Breast epithelium (tissue), 4 donors: ENCODE measurements at regions not wholly inside any gene's neighbourhood (a gene's known extent, or its start where the extent isn't known, plus 50 kb on each side); places are given as distances from the start of the nearest gene placed in this dataset.

ENCODE experiments used
- DNase-seq, 2 donors: peaks; one replicate each; pipeline ENCODE4 v3.0.0-alpha.2; 2019; ENCODE audit warnings: low spot score in 2 of 2
- H3K27ac ChIP-seq, 2 donors: fragments of 200-600 bp; sonication (generic) in 1 of 2; one replicate each; pipeline ENCODE4 v1.5.1; 2016 to 2019; ENCODE audit warnings: mild to moderate bottlenecking in 1 of 2
- H3K27me3 ChIP-seq, 2 donors: fragments of 200-600 bp; sonication (generic) in 1 of 2; one replicate each; pipeline versions ENCODE4 v1.5.1 to v1.6.0; 2017 to 2019; ENCODE audit warnings: control low read depth in 1 of 2, mild to moderate bottlenecking in 1 of 2
- H3K36me3 ChIP-seq: fragments of 200-600 bp; one replicate; pipeline ENCODE4 v1.5.1; 2019
- H3K4me1 ChIP-seq, 2 donors: fragments of 200-600 bp; sonication (generic); one replicate each; pipeline ENCODE4 v1.5.1; 2016 to 2019; ENCODE audit warnings: control low read depth in 1 of 2
- H3K4me3 ChIP-seq, 3 donors: fragments of 200-600 bp; sonication (generic); 1 replicate in 2 of 3; 2 replicates in 1 of 3; pipeline ENCODE4 v1.5.1; 2016 to 2019; ENCODE audit warnings: mild to moderate bottlenecking in 3 of 3, moderate library complexity in 2 of 3
- H3K9me3 ChIP-seq, 2 donors: fragments of 200-600 bp; sonication (generic) in 1 of 2; one replicate each; pipeline ENCODE4 v1.5.1; 2016 to 2019; ENCODE audit warnings: control low read depth in 1 of 2
- CTCF ChIP-seq, 3 donors: fragments of 450-650 bp; IDR thresholded peaks; one replicate each; pipeline ENCODE4 v1.5.1; 2016 to 2017; ENCODE audit warnings: antibody characterized with exemption in 3 of 3, mild to moderate bottlenecking in 3 of 3, moderate library complexity in 3 of 3
- POLR2A ChIP-seq: fragments of 450-650 bp; IDR thresholded peaks from one replicate; pipeline ENCODE4 v1.6.1; 2016; ENCODE audit warnings: antibody characterized with exemption, mild to moderate bottlenecking, moderate library complexity
- POLR2AphosphoS5 ChIP-seq, 3 donors: sonication (generic); formaldehyde crosslinking; IDR thresholded peaks; one replicate each; pipeline ENCODE4 v1.6.1; 2017; ENCODE audit warnings: antibody characterized with exemption in 3 of 3
- intact Hi-C: fragments of 100-400 bp; cut with DNase I; formaldehyde crosslinking; loops from one replicate; pipeline ENCODE4 v1.15.1; 2023; ENCODE audit warnings: low total_unique reads

GRCh38 chr13:78410164-78410563, 193.2 kb downstream of the POU4F1 start:
- no peak for DNase-seq
- TF ChIP-seq POLR2AphosphoS5 (IDR thresholded peaks at IDR 0.05) (no peak), CTCF (IDR thresholded peaks at IDR 0.05) (no peak), POLR2A (no peak)
- Histone ChIP-seq H3K4me1 (no peaks in the 10 kb centered on the region), H3K36me3 (no peaks in the 10 kb centered on the region), H3K4me3 (no peak overlapping the region), H3K9me3 (no peaks in the 10 kb centered on the region), H3K27ac (no peak overlapping the region), H3K27me3 (no peaks in the 10 kb centered on the region)
- intact Hi-C loops: no loop called here

GRCh38 chr13:78409172-78409571, 194.2 kb downstream of the POU4F1 start:
- intact Hi-C loops: no loop called here

GRCh38 chr13:78404846-78405360, 198.4 kb downstream of the POU4F1 start:
- no peak overlapping the region for H3K27ac ChIP-seq
- intact Hi-C loops: no loop called here

More at GRCh38 chr13:78409172-78409571, 194.2 kb downstream of the POU4F1 start:
- TF ChIP-seq POLR2AphosphoS5 (IDR thresholded peaks at IDR 0.05) (no peak), CTCF (IDR thresholded peaks at IDR 0.05) (no peak), POLR2A (no peak)
- no peaks in the 10 kb centered on the region for H3K4me1 ChIP-seq
- no peaks in the 10 kb centered on the region for H3K27me3 ChIP-seq
- H3K9me3 ChIP-seq: no peaks in the 10 kb centered on the region
- DNase-seq: no peak
- H3K36me3 ChIP-seq: no peaks in the 10 kb centered on the region
- no peak overlapping the region for H3K4me3 ChIP-seq
- no peak overlapping the region for H3K27ac ChIP-seq

GRCh38 chr13:78402708-78403400, 200.5 kb downstream of the POU4F1 start:
- H3K9me3 ChIP-seq: no peaks in the 10 kb centered on the region
- no peaks in the 10 kb centered on the region for H3K4me1 ChIP-seq
- no peaks in the 10 kb centered on the region for H3K36me3 ChIP-seq
- no peak for DNase-seq
- no peak overlapping the region for H3K27ac ChIP-seq
- intact Hi-C loops: no loop called here
- no peak overlapping the region for H3K4me3 ChIP-seq
- TF ChIP-seq CTCF (IDR thresholded peaks at IDR 0.05) (no peak), POLR2A (no peak)
- H3K27me3 ChIP-seq: no peaks in the 10 kb centered on the region

More at GRCh38 chr13:78404846-78405360, 198.4 kb downstream of the POU4F1 start:
- Histone ChIP-seq H3K4me1 (no peaks in the 10 kb centered on the region), H3K36me3 (no peaks in the 10 kb centered on the region), H3K4me3 (no peak overlapping the region), H3K9me3 (no peaks in the 10 kb centered on the region), H3K27me3 (no peaks in the 10 kb centered on the region)
- TF ChIP-seq POLR2A (no peak), POLR2AphosphoS5 (IDR thresholded peaks at IDR 0.05) (no peak), CTCF (IDR thresholded peaks at IDR 0.05) (no peak)
- DNase-seq: no peak

GRCh38 chr13:78401873-78402707, 201.3 kb downstream of the POU4F1 start:
- H3K9me3 ChIP-seq: no peaks in the 10 kb centered on the region
- H3K27me3 ChIP-seq: no peaks in the 10 kb centered on the region
- intact Hi-C loops: no loop called here
- no peak overlapping the region for H3K4me3 ChIP-seq
- H3K4me1 ChIP-seq: no peaks in the 10 kb centered on the region
- no peak for DNase-seq
- no peak for TF ChIP-seq POLR2AphosphoS5 (IDR thresholded peaks at IDR 0.05)
- TF ChIP-seq POLR2A: no peak
- TF ChIP-seq CTCF (IDR thresholded peaks at IDR 0.05): no peak
- no peak overlapping the region for H3K27ac ChIP-seq
- no peaks in the 10 kb centered on the region for H3K36me3 ChIP-seq
